H1 (cell line): ENCODE measurements at regions not wholly inside any gene's neighbourhood (a gene's known extent, or its start where the extent isn't known, plus 50 kb on each side); places are given as distances from the start of the nearest gene placed in this dataset.

Source experiments
- CTCF ChIA-PET: fragments of 300-600 bp; sonication (Branson Sonifier 250); formaldehyde crosslinking; loops from one replicate; lab custom pipeline; 2021; ENCODE audit not compliant: partially characterized antibody; lab: Charles Lee
- POLR2A ChIA-PET: fragments of 300-600 bp; sonication (Branson Sonifier 250); formaldehyde crosslinking; loops from one replicate; lab custom pipeline; 2021; ENCODE audit warnings: inconsistent platforms; ENCODE audit not compliant: partially characterized antibody; lab: Charles Lee
- DNase-seq, 2 experiments: peaks; one replicate each; pipeline versions ENCODE4 v3.0.0 to v3.0.0-alpha.2; 2010 to 2022; ENCODE audit warnings: low spot score in 2 of 2, low read depth in 1 of 2, mixed read lengths in 1 of 2
- FAIRE-seq: peaks from 2 replicates; lab custom pipeline; 2011; peaks lifted over from hg19 to GRCh38; lab: Jason Lieb, UNC
- H2AFZ ChIP-seq: 2 replicates; pipeline ENCODE4 v1.8.1; 2012; ENCODE audit warnings: low read length, inconsistent platforms
- H2AK5ac ChIP-seq: 2 replicates; pipeline ENCODE4 v1.6.1; 2013; ENCODE audit warnings: low read depth, low read length
- H2BK120ac ChIP-seq: replicated peaks from 2 replicates; pipeline ENCODE3; 2013; ENCODE audit warnings: low read depth, low read length, inconsistent platforms
- H2BK12ac ChIP-seq: 2 replicates; pipeline ENCODE4 v1.6.1; 2013; ENCODE audit warnings: low read depth, low read length
- H2BK15ac ChIP-seq: 2 replicates; pipeline ENCODE4 v1.6.1; 2013; ENCODE audit warnings: low read length
- H2BK20ac ChIP-seq: 2 replicates; pipeline ENCODE4 v1.6.1; 2013; ENCODE audit warnings: low read length
- H2BK5ac ChIP-seq: 2 replicates; pipeline ENCODE4 v1.6.1; 2013; ENCODE audit warnings: low read depth, low read length
- H3K14ac ChIP-seq: 2 replicates; pipeline ENCODE4 v1.6.1; 2013; ENCODE audit warnings: inconsistent platforms; ENCODE audit not compliant: insufficient read length
- H3K18ac ChIP-seq: 2 replicates; pipeline ENCODE4 v1.6.1; 2013; ENCODE audit warnings: low read length; ENCODE audit errors: extremely low read depth
- H3K23ac ChIP-seq: 2 replicates; pipeline ENCODE4 v1.6.1; 2013; ENCODE audit warnings: inconsistent platforms; ENCODE audit not compliant: insufficient read length
- H3K23me2 ChIP-seq: 2 replicates; pipeline ENCODE4 v1.6.1; 2013; ENCODE audit warnings: low read depth, low read length
- H3K27ac ChIP-seq: 2 replicates; pipeline ENCODE4 v1.6.1; 2011; ENCODE audit warnings: low read depth, low read length, inconsistent platforms
- H3K27me3 ChIP-seq, 4 experiments: replicated peaks in 1 of 4; 1 replicate in 1 of 4; 2 replicates in 3 of 4; pipeline versions ENCODE4 v1.6.1 to v1.8.1; 2011 to 2013; ENCODE audit warnings: low read length in 3 of 4, mild to moderate bottlenecking in 3 of 4, inconsistent platforms in 2 of 4, mixed read lengths in 2 of 4, moderate library complexity in 1 of 4; ENCODE audit not compliant: control insufficient read depth in 3 of 4, insufficient read depth in 3 of 4; ENCODE audit errors: extremely low read depth in 1 of 4
- H3K36me3 ChIP-seq, 4 experiments: 2 replicates each; pipeline versions ENCODE4 v1.6.1 to v1.8.1; 2011 to 2013; ENCODE audit warnings: mild to moderate bottlenecking in 4 of 4, low read length in 3 of 4, moderate library complexity in 2 of 4, control low read depth in 1 of 4, inconsistent platforms in 1 of 4; ENCODE audit not compliant: insufficient read depth in 4 of 4, control insufficient read depth in 2 of 4
- H3K4ac ChIP-seq: replicated peaks from 2 replicates; pipeline ENCODE3; 2013; ENCODE audit warnings: low read length, low read depth, mixed read lengths, inconsistent platforms; ENCODE audit not compliant: insufficient read length
- H3K4me1 ChIP-seq, 4 experiments: replicated peaks in 1 of 4; 1 replicate in 1 of 4; 2 replicates in 3 of 4; pipeline versions ENCODE4 v1.6.1 to v1.8.1; 2011 to 2013; ENCODE audit warnings: low read length in 3 of 4, inconsistent platforms in 2 of 4, mixed read lengths in 1 of 4; ENCODE audit not compliant: insufficient read depth in 4 of 4, control insufficient read depth in 3 of 4
- H3K4me2 ChIP-seq, 2 experiments: 2 replicates each; pipeline versions ENCODE4 v1.6.1 to v1.8.1; 2011 to 2013; ENCODE audit warnings: low read depth in 2 of 2, low read length in 2 of 2, control low read depth in 1 of 2, inconsistent platforms in 1 of 2, mild to moderate bottlenecking in 1 of 2; ENCODE audit not compliant: insufficient read depth in 1 of 2
- H3K4me3 ChIP-seq, 4 experiments: fragments of 200-600, 300-600 bp in 1 of 4; sonication (generic), shearing (Covaris generic), sonication (Bioruptor Twin) in 1 of 4; 2 replicates each; pipeline versions ENCODE4 v1.5.1 to v1.8.1; 2011 to 2016; ENCODE audit warnings: low read length in 4 of 4, low read depth in 3 of 4, control low read depth in 2 of 4, inconsistent platforms in 2 of 4, mild to moderate bottlenecking in 2 of 4, mixed read lengths in 1 of 4, moderate library complexity in 1 of 4; ENCODE audit not compliant: insufficient read depth in 2 of 4; ENCODE audit errors: extremely low read depth in 1 of 4
- H3K56ac ChIP-seq: replicated peaks from 2 replicates; pipeline ENCODE3; 2013; ENCODE audit warnings: low read depth, mild to moderate bottlenecking, mixed read lengths, low read length, inconsistent platforms; ENCODE audit not compliant: insufficient read length
- H3K79me1 ChIP-seq: 2 replicates; pipeline ENCODE4 v1.6.1; 2013; ENCODE audit warnings: low read depth, low read length, control low read depth
- H3K79me2 ChIP-seq, 2 experiments: 2 replicates each; pipeline versions ENCODE4 v1.6.1 to v1.8.1; 2012 to 2013; ENCODE audit warnings: low read length in 2 of 2, mild to moderate bottlenecking in 2 of 2, inconsistent platforms in 1 of 2; ENCODE audit not compliant: insufficient read depth in 2 of 2, control insufficient read depth in 1 of 2
- H3K9ac ChIP-seq, 4 experiments: replicated peaks in 1 of 4; 1 replicate in 1 of 4; 2 replicates in 3 of 4; pipeline versions ENCODE4 v1.6.1 to v1.8.1; 2011 to 2013; ENCODE audit warnings: low read depth in 3 of 4, low read length in 3 of 4, control low read depth in 2 of 4, mild to moderate bottlenecking in 2 of 4, moderate library complexity in 2 of 4, inconsistent platforms in 1 of 4; ENCODE audit errors: extremely low read depth in 1 of 4
- H3K9me3 ChIP-seq, 2 experiments: 2 replicates each; pipeline versions ENCODE4 v1.6.1 to v1.8.1; 2012 to 2013; ENCODE audit warnings: mild to moderate bottlenecking in 2 of 2, moderate library complexity in 2 of 2, control low read depth in 1 of 2, inconsistent platforms in 1 of 2, low read depth in 1 of 2, low read length in 1 of 2, mixed read lengths in 1 of 2; ENCODE audit not compliant: insufficient read depth in 2 of 2
- H4K20me1 ChIP-seq, 2 experiments: replicated peaks in 1 of 2; 2 replicates each; pipeline versions ENCODE3 to v1.8.1; 2011 to 2013; ENCODE audit warnings: inconsistent platforms in 2 of 2, low read length in 2 of 2, mild to moderate bottlenecking in 1 of 2; ENCODE audit not compliant: insufficient read depth in 2 of 2, control insufficient read depth in 1 of 2
- H4K5ac ChIP-seq: 2 replicates; pipeline ENCODE4 v1.6.1; 2013; ENCODE audit warnings: low read length, low read depth, mixed read lengths, inconsistent platforms; ENCODE audit not compliant: insufficient read length
- H4K8ac ChIP-seq: 2 replicates; pipeline ENCODE4 v1.8.0; 2013; ENCODE audit warnings: mild to moderate bottlenecking, moderate library complexity, low read length, inconsistent platforms; ENCODE audit not compliant: insufficient read depth; ENCODE audit errors: extremely low read depth
- H4K91ac ChIP-seq: replicated peaks from 2 replicates; pipeline ENCODE3; 2013; ENCODE audit warnings: low read length, mixed read lengths, inconsistent platforms; ENCODE audit not compliant: insufficient read length
- BACH1 ChIP-seq: IDR thresholded peaks from 2 replicates; pipeline ENCODE4 v1.6.1; 2012; ENCODE audit warnings: low read length, improper control_type of control experiment
- CHD1 ChIP-seq: IDR thresholded peaks from 2 replicates; pipeline ENCODE4 v1.6.1; 2012; ENCODE audit warnings: low read depth, low read length, improper control_type of control experiment
- GTF2F1 ChIP-seq: IDR thresholded peaks from 2 replicates; pipeline ENCODE4 v1.6.1; 2012; ENCODE audit warnings: low read depth, low read length, improper control_type of control experiment, borderline replicate concordance
- HDAC2 ChIP-seq, 2 experiments: fragments of 300-600 bp in 1 of 2; sonication (generic) in 1 of 2; IDR thresholded peaks; 2 replicates each; pipeline ENCODE4 v1.6.1; 2011 to 2012; ENCODE audit warnings: low read depth in 2 of 2, low read length in 2 of 2, mild to moderate bottlenecking in 2 of 2, moderate library complexity in 2 of 2, borderline replicate concordance in 1 of 2, inconsistent platforms in 1 of 2
- JUN ChIP-seq: IDR thresholded peaks from 2 replicates; pipeline ENCODE4 v1.6.1; 2011; ENCODE audit warnings: low read depth, mild to moderate bottlenecking, improper control_type of control experiment, low read length
- NRF1 ChIP-seq: IDR thresholded peaks from 2 replicates; pipeline ENCODE4 v1.6.1; 2011; ENCODE audit warnings: mild to moderate bottlenecking, low read depth, low read length, improper control_type of control experiment
- PHF8 ChIP-seq: fragments of 200-600 bp; sonication (generic); conservative IDR thresholded peaks from 2 replicates; pipeline ENCODE4 v1.7.1; 2012; ENCODE audit warnings: low read depth, mild to moderate bottlenecking, inconsistent platforms, low read length, moderate library complexity
- POU5F1 ChIP-seq: IDR thresholded peaks from 2 replicates; pipeline ENCODE4 v1.6.1; 2011; ENCODE audit warnings: low read depth, mild to moderate bottlenecking, low read length, moderate library complexity
- RAD21 ChIP-seq, 2 experiments: IDR thresholded peaks in 1 of 2; conservative IDR thresholded peaks in 1 of 2; 2 replicates each; pipeline ENCODE4 v1.6.1; 2011; ENCODE audit warnings: low read depth in 2 of 2, low read length in 2 of 2, improper control_type of control experiment in 1 of 2, inconsistent platforms in 1 of 2, mild to moderate bottlenecking in 1 of 2, moderate library complexity in 1 of 2
- RNF2 ChIP-seq: fragments of 200-900, 300-1000 bp; sonication (generic); IDR thresholded peaks from 2 replicates; pipeline ENCODE4 v1.7.1; 2016; ENCODE audit warnings: borderline replicate concordance, low read depth, mild to moderate bottlenecking, antibody characterized with exemption, low read length; ENCODE audit not compliant: poor library complexity, severe bottlenecking; ENCODE audit errors: missing control alignments
- TAF1 ChIP-seq: IDR thresholded peaks from 2 replicates; pipeline ENCODE4 v1.6.1; 2011; ENCODE audit warnings: mild to moderate bottlenecking, low read depth, low read length
- TAF7 ChIP-seq: optimal IDR thresholded peaks from 2 replicates; pipeline ENCODE3; 2011; ENCODE audit warnings: low read depth, mild to moderate bottlenecking, inconsistent platforms, low read length, moderate library complexity, borderline replicate concordance
- TBP ChIP-seq: IDR thresholded peaks from 2 replicates; pipeline ENCODE4 v1.6.1; 2011; ENCODE audit warnings: low read depth, low read length, improper control_type of control experiment
- WGBS, 2 experiments: shearing (Covaris generic) in 1 of 2; methylation state at CpG; one replicate each; pipeline versions ENCODE4 v1.1.6 to v1.1.7; 2013 to 2015; ENCODE audit warnings: low lambda C conversion rate in 2 of 2, mixed read lengths in 2 of 2, inconsistent platforms in 1 of 2, low coverage in 1 of 2, missing lambda C conversion rate in 1 of 2; ENCODE audit not compliant: insufficient replicate concordance in 2 of 2, insufficient coverage in 1 of 2, insufficient read length in 1 of 2; ENCODE audit errors: extremely low coverage in 1 of 2, missing lambda C conversion rate in 1 of 2; 5-methylcytosine and 5-hydroxymethylcytosine counted together
- TF ChIP-seq, protein P1 (sequence below): IDR thresholded peaks from 2 replicates; pipeline ENCODE4 v1.6.1; 2012; ENCODE audit warnings: inconsistent platforms

DNA sequence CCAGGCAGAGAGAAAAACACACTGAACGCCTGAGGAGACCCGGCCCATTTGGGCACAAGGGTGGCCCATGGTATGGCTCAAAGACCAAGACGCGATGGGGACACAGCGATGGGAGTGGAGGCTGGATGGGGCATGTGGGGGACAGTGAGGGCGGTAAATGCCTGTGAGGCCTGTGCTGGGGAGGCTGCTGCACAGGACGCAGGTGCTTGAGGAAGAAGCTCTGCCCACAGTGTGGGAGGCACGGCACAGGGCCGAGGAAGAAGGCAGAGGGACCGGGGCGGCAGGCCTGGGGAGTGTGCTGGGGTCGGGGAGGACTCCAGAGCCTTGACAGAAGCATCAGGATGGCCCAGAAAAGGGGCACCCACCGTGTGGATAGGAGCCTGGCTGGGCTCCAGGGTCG lies 75.9 kb upstream of the WNT11 start:
- H4K5ac ChIP-seq, result no peak overlapping the region
- 90% methylated on average over 14 of the region's 14 CpGs; no CpG with 5 or more reads in 1 of the 2 experiments for WGBS, 2 experiments
- no peak overlapping the region for H3K56ac ChIP-seq
- no peak overlapping the region for H3K4me3 ChIP-seq
- peak overlapping the region; percentile 60; the same call in 1 of the 2 replicates for H3K18ac ChIP-seq
- no peaks in the 10 kb centered on the region for H3K79me2 ChIP-seq
- H4K91ac ChIP-seq, result no peak overlapping the region
- H2BK12ac ChIP-seq, result no peak overlapping the region
- H4K8ac ChIP-seq, result no peak overlapping the region
- no peaks in the 10 kb centered on the region for H3K36me3 ChIP-seq
- H4K20me1 ChIP-seq, result no peaks in the 10 kb centered on the region
- ChIA-PET CTCF (interaction anchor here (3.4 kb wide), 1 partner anchor 73 kb away, joined by 12 read pairs; no protein-coding TSS in a partner anchor), POLR2A (interaction anchor here (0.6 kb wide), 1 partner anchor 22 kb away, joined by 3 read pairs; no protein-coding TSS in a partner anchor)
- peaks cover 5 to 33% (median 12%) of the 10 kb centered on the region in 4 experiments for H3K4me1 ChIP-seq
- H2BK120ac ChIP-seq, result no peak overlapping the region
- no peak overlapping the region for H3K4me2 ChIP-seq
- H2BK5ac ChIP-seq, result no peak overlapping the region
- no peak overlapping the region for H3K4ac ChIP-seq
- no peak overlapping the region for H2BK15ac ChIP-seq
- no peak overlapping the region for H3K9ac ChIP-seq
- FAIRE-seq (no peak), DNase-seq (no peak)
- H2BK20ac ChIP-seq, result no peak overlapping the region
- H3K23ac ChIP-seq, result no peak overlapping the region
- no peak overlapping the region for H3K14ac ChIP-seq
- H3K27me3 ChIP-seq, result peaks cover 0 to 7% (median 4%) of the 10 kb centered on the region in 4 experiments; a peak in 3 of 7 replicates
- H3K23me2 ChIP-seq, result no peaks in the 10 kb centered on the region
- H3K27ac ChIP-seq, result no peak overlapping the region; the same call in 1 of the 2 replicates
- no peaks in the 10 kb centered on the region for H3K79me1 ChIP-seq
- H2AFZ ChIP-seq, result no peak overlapping the region
- H2AK5ac ChIP-seq, result no peak overlapping the region
- H3K9me3 ChIP-seq, result no peaks in the 10 kb centered on the region
- TF ChIP-seq POU5F1 (no peak), PHF8 (no peak), NRF1 (no peak), RNF2 (no peak), TBP (no peak), TAF7 (no peak), TAF1 (no peak), RAD21 (IDR thresholded peaks at IDR 0.05 in 1 of 2, conservative IDR thresholded peaks at IDR 0.05 in 1 of 2; ENCODE audit: low read depth in 2 of 2, low read length in 2 of 2) (no peak), CHD1 (no peak), HDAC2 (IDR thresholded peaks at IDR 0.05; ENCODE audit: borderline replicate concordance in 1 of 2, low read depth in 2 of 2, low read length in 2 of 2) (no peak), JUN (no peak), BACH1 (no peak), GTF2F1 (no peak)
- TF ChIP-seq, protein P1, sequence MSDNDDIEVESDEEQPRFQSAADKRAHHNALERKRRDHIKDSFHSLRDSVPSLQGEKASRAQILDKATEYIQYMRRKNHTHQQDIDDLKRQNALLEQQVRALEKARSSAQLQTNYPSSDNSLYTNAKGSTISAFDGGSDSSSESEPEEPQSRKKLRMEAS, result no peak
